OCI-LY1 (cell line): ENCODE measurements at regions not wholly inside any gene's neighbourhood (a gene's known extent, or its start where the extent isn't known, plus 50 kb on each side); places are given as distances from the start of the nearest gene placed in this dataset.

Experiments used
- CTCF ChIP-seq: fragments of 200-600 bp; sonication (generic), shearing (Covaris generic); IDR thresholded peaks from 2 replicates; pipeline ENCODE4 v1.5.1; 2017; ENCODE audit warnings: mild to moderate bottlenecking, antibody characterized with exemption, low read length, moderate library complexity, mixed read lengths
- EZH2 ChIP-seq: fragments of 200-600 bp; sonication (generic), shearing (Covaris generic); IDR thresholded peaks from 2 replicates; pipeline ENCODE4 v1.8.0; 2017; ENCODE audit warnings: borderline replicate concordance, mixed run types, mild to moderate bottlenecking, antibody characterized with exemption, low read length, moderate library complexity, mixed read lengths

GRCh38 chr11:70842256-70842655, 410.1 kb downstream of the SHANK2 start:
- no peak for TF ChIP-seq CTCF
- no peak for TF ChIP-seq EZH2
